SH-SY5Y (cell line): ENCODE measurements at regions not wholly inside any gene's neighbourhood (a gene's known extent, or its start where the extent isn't known, plus 50 kb on each side); places are given as distances from the start of the nearest gene placed in this dataset.

Source experiments
- GATA2 ChIP-seq: IDR thresholded peaks from 2 replicates; pipeline ENCODE4 v1.6.1; 2011; ENCODE audit warnings: mild to moderate bottlenecking, low read depth, low read length
- GATA3 ChIP-seq: IDR thresholded peaks from 2 replicates; pipeline ENCODE4 v1.6.1; 2011; ENCODE audit warnings: low read depth, mild to moderate bottlenecking, low read length, moderate library complexity

GRCh38 chr5:6069496-6070185, 308.7 kb downstream of the MED10 start:
- TF ChIP-seq GATA2 (no peak), GATA3 (no peak)
